Epithelial cell of proximal tubule (primary cell): ENCODE measurements at regions not wholly inside any gene's neighbourhood (a gene's known extent, or its start where the extent isn't known, plus 50 kb on each side); places are given as distances from the start of the nearest gene placed in this dataset.

Experiments used
- DNase-seq: peaks from one replicate; pipeline ENCODE4 v3.0.0-alpha.2; 2011; ENCODE audit warnings: low read depth
- H3K4me3 ChIP-seq: 2 replicates; pipeline ENCODE4 v1.5.1; 2011; ENCODE audit warnings: low read depth, mild to moderate bottlenecking, low read length
- TF ChIP-seq, protein P1 (sequence below): conservative IDR thresholded peaks from 2 replicates; pipeline ENCODE4 v1.5.1; 2012; ENCODE audit warnings: low read depth, mild to moderate bottlenecking, low read length

- no peak overlapping the region for H3K4me3 ChIP-seq
- TF ChIP-seq, protein P1, sequence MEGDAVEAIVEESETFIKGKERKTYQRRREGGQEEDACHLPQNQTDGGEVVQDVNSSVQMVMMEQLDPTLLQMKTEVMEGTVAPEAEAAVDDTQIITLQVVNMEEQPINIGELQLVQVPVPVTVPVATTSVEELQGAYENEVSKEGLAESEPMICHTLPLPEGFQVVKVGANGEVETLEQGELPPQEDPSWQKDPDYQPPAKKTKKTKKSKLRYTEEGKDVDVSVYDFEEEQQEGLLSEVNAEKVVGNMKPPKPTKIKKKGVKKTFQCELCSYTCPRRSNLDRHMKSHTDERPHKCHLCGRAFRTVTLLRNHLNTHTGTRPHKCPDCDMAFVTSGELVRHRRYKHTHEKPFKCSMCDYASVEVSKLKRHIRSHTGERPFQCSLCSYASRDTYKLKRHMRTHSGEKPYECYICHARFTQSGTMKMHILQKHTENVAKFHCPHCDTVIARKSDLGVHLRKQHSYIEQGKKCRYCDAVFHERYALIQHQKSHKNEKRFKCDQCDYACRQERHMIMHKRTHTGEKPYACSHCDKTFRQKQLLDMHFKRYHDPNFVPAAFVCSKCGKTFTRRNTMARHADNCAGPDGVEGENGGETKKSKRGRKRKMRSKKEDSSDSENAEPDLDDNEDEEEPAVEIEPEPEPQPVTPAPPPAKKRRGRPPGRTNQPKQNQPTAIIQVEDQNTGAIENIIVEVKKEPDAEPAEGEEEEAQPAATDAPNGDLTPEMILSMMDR: no peak
- no peak for DNase-seq
These were observed 549.6 kb downstream of the PCDH17 start for GRCh38 chr13:58181111-58181510.

GRCh38 chr13:58187881-58188280 is 556.3 kb downstream of the PCDH17 start:
- TF ChIP-seq, protein P1: no peak
- H3K4me3 ChIP-seq: no peak overlapping the region
- no peak for DNase-seq

DNA sequence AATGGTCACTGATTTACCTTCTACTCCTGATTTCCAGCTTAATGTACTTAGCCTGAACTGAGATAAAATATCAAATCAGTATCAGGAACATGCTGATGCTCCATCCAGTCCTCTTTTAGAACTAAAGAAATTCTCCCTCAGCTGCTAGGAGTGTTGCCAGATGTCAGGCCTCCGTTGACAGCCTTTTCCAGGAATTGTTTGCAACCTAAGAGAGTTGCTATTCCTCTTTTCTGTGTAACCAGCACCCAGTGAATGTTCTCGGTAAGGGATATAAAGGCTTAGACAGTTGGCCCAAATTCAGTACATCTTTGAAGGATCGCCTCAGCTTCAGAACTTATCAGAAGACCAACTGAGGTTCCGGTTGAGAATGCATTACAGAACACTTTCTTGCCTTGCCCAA is 559.0 kb downstream of the PCDH17 start:
- no peak overlapping the region for H3K4me3 ChIP-seq
- no peak for DNase-seq
- TF ChIP-seq, protein P1: no peak

DNA sequence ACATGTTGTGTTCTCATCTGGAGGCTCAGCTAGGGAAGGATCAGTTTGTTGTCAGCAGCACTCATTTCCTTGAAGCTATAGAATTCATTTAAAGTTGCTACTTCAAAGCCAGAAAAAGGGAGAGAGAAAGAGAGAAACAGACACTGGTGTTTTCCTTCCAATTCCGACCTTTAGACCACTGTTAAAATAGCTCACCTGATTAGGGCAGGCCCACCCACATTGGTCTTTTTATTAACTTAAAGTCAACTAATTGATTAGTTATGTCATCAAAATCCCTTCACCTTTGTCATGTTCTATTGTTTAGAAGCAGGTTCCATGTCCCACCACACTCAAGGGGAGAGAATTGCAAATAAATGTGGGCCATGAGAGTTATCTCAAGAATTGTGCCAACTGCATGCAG is 560.2 kb downstream of the PCDH17 start:
- no peak for DNase-seq
- H3K4me3 ChIP-seq: no peak overlapping the region
- TF ChIP-seq, protein P1: no peak

DNA sequence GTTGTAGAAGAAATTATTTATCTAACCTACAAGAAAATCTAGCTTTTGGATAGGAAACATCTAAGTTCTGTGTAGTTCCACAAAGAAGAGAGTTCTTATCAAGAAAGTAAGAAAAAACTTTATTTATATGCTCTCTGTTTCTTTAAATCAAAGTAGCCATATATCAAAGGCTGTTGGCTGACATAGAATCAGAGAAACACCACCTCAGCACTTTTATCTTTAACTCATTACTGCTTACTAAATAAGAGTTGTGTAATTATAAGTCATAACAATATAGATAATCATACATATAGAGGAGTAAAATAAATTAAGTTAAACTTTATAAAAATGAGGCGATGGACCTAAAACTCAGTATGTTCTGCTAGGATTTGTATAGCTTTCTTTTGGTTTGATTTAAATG is 570.6 kb downstream of the PCDH17 start:
- TF ChIP-seq, protein P1: no peak
- no peak for DNase-seq
- no peak overlapping the region for H3K4me3 ChIP-seq

GRCh38 chr13:58207501-58207900 is 576.0 kb downstream of the PCDH17 start:
- DNase-seq: no peak
- TF ChIP-seq, protein P1: no peak
- H3K4me3 ChIP-seq: no peak overlapping the region

DNA sequence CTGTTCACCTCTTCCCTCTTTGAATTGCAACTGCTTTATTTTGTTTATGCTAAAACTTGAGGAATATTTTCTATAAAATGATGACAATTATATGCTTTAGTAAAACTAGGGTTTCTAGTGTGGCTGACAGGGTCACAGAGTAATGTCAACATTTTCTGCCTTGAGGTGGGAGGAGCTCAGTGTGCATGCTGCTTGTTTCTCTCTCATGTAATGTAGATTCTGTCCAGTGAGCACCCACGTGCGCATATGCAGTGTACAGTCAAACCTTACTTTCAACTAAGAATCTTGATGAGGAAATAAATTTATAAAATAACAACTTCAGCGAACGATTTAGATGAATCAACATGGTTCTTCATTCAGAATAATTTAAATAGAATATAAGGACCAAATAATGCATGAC is 603.9 kb downstream of the PCDH17 start:
- no peak overlapping the region for H3K4me3 ChIP-seq
- TF ChIP-seq, protein P1: no peak
- no peak for DNase-seq
